ENCODE measurements at regions not wholly inside any gene's neighbourhood (a gene's known extent, or its start where the extent isn't known, plus 50 kb on each side); places are given as distances from the start of the nearest gene placed in this dataset.

DNA sequence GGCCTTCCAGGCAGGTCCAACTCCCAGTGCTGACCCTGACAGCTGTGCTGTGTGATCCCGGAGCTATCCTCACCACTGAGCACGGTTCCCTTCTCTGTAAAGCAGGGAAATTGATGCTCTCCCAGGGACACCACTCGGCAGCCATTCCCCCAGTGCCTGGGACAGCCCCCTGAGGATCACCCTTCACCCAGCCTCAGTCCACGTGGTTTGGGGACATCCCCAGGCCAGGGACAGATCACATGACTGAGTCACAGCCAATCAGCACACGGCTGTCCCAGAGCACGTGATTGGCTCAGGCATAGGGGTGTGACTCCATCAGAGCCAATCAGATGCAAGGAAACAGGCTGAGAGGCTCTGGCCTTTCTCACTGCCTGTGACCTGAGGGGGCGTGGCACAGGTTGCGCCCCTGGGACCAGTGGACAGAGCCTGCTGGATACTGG is 68.8 kb upstream of the SFSWAP start (continued):
- TF ChIP-seq, protein P1, sequence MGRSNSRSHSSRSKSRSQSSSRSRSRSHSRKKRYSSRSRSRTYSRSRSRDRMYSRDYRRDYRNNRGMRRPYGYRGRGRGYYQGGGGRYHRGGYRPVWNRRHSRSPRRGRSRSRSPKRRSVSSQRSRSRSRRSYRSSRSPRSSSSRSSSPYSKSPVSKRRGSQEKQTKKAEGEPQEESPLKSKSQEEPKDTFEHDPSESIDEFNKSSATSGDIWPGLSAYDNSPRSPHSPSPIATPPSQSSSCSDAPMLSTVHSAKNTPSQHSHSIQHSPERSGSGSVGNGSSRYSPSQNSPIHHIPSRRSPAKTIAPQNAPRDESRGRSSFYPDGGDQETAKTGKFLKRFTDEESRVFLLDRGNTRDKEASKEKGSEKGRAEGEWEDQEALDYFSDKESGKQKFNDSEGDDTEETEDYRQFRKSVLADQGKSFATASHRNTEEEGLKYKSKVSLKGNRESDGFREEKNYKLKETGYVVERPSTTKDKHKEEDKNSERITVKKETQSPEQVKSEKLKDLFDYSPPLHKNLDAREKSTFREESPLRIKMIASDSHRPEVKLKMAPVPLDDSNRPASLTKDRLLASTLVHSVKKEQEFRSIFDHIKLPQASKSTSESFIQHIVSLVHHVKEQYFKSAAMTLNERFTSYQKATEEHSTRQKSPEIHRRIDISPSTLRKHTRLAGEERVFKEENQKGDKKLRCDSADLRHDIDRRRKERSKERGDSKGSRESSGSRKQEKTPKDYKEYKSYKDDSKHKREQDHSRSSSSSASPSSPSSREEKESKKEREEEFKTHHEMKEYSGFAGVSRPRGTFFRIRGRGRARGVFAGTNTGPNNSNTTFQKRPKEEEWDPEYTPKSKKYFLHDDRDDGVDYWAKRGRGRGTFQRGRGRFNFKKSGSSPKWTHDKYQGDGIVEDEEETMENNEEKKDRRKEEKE (IDR thresholded peaks at IDR 0.05; ENCODE audit: borderline replicate concordance in 1 of 2, control insufficient read depth in 1 of 2, low read depth in 2 of 2, low read length in 1 of 2), result no peak
- TF ChIP-seq FUS (optimal IDR thresholded peaks at IDR 0.05; ENCODE audit: low read depth, low read length) (no peak), ZC3H11A (IDR thresholded peaks at IDR 0.05; ENCODE audit: low read depth, low read length) (no peak), ZNF668 (CRISPR knock-in tag; IDR thresholded peaks at IDR 0.05) (no peak), ZSCAN32 (CRISPR knock-in tag; IDR thresholded peaks at IDR 0.05) (no peak), ZNF830 (CRISPR knock-in tag; IDR thresholded peaks at IDR 0.05) (no peak), CHD1 (IDR thresholded peaks at IDR 0.05; ENCODE audit: low read length) (no peak), MEF2D (tag; conservative IDR thresholded peaks at IDR 0.05; ENCODE audit: low read depth) (no peak), RAD51 (IDR thresholded peaks at IDR 0.05; ENCODE audit: borderline replicate concordance, low read depth) (peak; percentile 97), ZNF24 (IDR thresholded peaks at IDR 0.05) (no peak), ZNF224 (CRISPR knock-in tag; IDR thresholded peaks at IDR 0.05) (no peak), POLR2AphosphoS5 (IDR thresholded peaks at IDR 0.05; ENCODE audit: control insufficient read depth, insufficient read depth, low read depth, low read length) (no peak), HDGF (IDR thresholded peaks at IDR 0.05) (no peak), TARDBP (IDR thresholded peaks at IDR 0.05) (no peak), SREBF2 (CRISPR knock-in tag; IDR thresholded peaks at IDR 0.05) (no peak), ZNF551 (CRISPR knock-in tag; IDR thresholded peaks at IDR 0.05) (no peak), PYGO2 (tag; IDR thresholded peaks at IDR 0.05) (no peak), IFI16 (CRISPR knock-in tag; IDR thresholded peaks at IDR 0.05) (no peak), SOX6 (IDR thresholded peaks at IDR 0.05) (no peak), TRIM24 (IDR thresholded peaks at IDR 0.05) (no peak)
- TF ChIP-seq, protein P2, sequence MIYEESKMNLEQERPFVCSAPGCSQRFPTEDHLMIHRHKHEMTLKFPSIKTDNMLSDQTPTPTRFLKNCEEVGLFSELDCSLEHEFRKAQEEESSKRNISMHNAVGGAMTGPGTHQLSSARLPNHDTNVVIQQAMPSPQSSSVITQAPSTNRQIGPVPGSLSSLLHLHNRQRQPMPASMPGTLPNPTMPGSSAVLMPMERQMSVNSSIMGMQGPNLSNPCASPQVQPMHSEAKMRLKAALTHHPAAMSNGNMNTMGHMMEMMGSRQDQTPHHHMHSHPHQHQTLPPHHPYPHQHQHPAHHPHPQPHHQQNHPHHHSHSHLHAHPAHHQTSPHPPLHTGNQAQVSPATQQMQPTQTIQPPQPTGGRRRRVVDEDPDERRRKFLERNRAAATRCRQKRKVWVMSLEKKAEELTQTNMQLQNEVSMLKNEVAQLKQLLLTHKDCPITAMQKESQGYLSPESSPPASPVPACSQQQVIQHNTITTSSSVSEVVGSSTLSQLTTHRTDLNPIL (CRISPR knock-in tag; IDR thresholded peaks at IDR 0.05), result no peak
- TF ChIP-seq, protein P3, sequence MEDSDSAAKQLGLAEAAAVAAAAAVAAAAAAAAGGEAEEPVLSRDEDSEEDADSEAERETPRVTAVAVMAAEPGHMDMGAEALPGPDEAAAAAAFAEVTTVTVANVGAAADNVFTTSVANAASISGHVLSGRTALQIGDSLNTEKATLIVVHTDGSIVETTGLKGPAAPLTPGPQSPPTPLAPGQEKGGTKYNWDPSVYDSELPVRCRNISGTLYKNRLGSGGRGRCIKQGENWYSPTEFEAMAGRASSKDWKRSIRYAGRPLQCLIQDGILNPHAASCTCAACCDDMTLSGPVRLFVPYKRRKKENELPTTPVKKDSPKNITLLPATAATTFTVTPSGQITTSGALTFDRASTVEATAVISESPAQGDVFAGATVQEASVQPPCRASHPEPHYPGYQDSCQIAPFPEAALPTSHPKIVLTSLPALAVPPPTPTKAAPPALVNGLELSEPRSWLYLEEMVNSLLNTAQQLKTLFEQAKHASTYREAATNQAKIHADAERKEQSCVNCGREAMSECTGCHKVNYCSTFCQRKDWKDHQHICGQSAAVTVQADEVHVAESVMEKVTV (CRISPR knock-in tag; IDR thresholded peaks at IDR 0.05), result no peak
- TF ChIP-seq, protein P4, sequence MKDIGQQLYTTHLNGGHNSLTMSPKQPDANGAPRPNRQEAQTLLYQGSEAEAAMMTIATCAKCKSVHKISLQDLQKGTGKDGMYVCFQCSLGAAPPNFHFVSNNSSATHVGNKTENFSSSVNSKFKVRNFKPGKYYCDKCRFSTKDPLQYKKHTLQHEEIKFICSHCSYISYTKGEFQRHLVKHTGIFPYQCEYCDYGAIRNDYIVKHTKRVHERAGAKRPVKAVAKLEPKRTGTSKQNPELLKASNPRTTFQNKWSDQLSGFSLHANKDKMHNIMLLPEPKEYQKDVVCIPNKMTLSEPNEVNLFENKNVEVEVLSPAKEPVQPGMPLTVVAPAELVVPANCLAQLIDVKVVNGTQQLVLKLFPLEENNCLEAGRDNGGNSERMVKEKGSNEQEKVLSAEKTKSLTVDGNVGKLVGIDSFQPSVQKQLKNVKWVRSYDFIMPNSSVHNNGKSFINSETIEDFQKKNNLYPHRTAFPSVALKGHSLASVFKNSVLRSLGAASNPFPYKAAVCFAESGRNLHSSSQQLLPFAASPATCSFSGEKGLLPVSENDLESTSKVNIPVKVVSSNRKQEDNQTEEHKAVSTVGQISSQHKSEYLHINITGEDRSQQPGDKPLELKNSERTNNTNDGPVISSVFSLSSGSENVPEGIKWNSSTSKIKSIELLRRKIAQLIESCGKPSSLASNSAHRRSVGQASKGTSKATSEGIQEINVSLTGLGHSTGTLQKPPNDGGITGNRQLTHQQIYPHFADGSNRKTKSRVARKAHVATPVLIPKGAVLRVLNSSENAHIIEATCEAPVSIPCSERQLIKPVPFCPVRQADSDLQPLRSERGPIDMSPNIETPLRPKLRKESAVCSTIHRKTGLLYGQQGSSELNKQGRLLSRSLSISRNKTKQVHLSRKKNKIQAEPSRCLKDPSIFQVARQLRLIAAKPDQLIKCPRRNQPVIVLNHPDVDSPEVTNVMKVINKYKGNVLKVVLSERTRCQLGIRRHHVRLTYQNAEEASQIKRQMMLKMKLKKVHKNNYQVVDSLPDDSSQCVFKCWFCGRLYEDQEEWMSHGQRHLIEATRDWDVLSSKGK (CRISPR knock-in tag; IDR thresholded peaks at IDR 0.05), result no peak
